Karpas-422 (cell line): ENCODE measurements at regions not wholly inside any gene's neighbourhood (a gene's known extent, or its start where the extent isn't known, plus 50 kb on each side); places are given as distances from the start of the nearest gene placed in this dataset.

Experiments used
- DNase-seq: peaks from one replicate; pipeline ENCODE4 v3.0.0-alpha.2; 2015
- H2AFZ ChIP-seq: fragments of 200-600 bp; sonication (generic); 2 replicates; pipeline ENCODE4 v1.6.1; 2014; ENCODE audit warnings: antibody characterized with exemption, low read length, mixed read lengths
- H3K27ac ChIP-seq: fragments of 200-600 bp; sonication (generic); 2 replicates; pipeline ENCODE4 v1.5.1; 2014; ENCODE audit warnings: mild to moderate bottlenecking, low read length, moderate library complexity
- H3K27me3 ChIP-seq: fragments of 200-600 bp; sonication (generic); 2 replicates; pipeline ENCODE4 v1.6.1; 2014; ENCODE audit warnings: low read length, mixed read lengths
- H3K36me3 ChIP-seq: fragments of 200-600 bp; sonication (generic); 2 replicates; pipeline ENCODE4 v1.6.1; 2014; ENCODE audit warnings: low read length, mixed read lengths; ENCODE audit not compliant: insufficient read depth
- H3K4me1 ChIP-seq: fragments of 200-600 bp; sonication (generic); 2 replicates; pipeline ENCODE4 v1.6.1; 2014; ENCODE audit warnings: mild to moderate bottlenecking, low read length, mixed read lengths
- H3K4me2 ChIP-seq: fragments of 200-600 bp; sonication (generic); 2 replicates; pipeline ENCODE4 v1.6.1; 2014; ENCODE audit warnings: low read length, low read depth, mild to moderate bottlenecking; ENCODE audit not compliant: poor library complexity, severe bottlenecking
- H3K4me3 ChIP-seq: fragments of 200-600 bp; sonication (generic); 2 replicates; pipeline ENCODE4 v1.5.1; 2014; ENCODE audit warnings: mild to moderate bottlenecking, antibody characterized with exemption, low read length, mixed read lengths
- H3K79me2 ChIP-seq: fragments of 200-600 bp; sonication (generic); 2 replicates; pipeline ENCODE4 v1.6.1; 2014; ENCODE audit warnings: mild to moderate bottlenecking, low read length, mixed read lengths
- H3K9ac ChIP-seq: fragments of 200-600 bp; sonication (generic); 2 replicates; pipeline ENCODE4 v1.6.0; 2014; ENCODE audit warnings: low read length
- H3K9me2 ChIP-seq: fragments of 200-600 bp; sonication (generic), shearing (Covaris generic); replicated peaks from 2 replicates; pipeline ENCODE4 v1.6.0; 2014; ENCODE audit warnings: mild to moderate bottlenecking, low read length, moderate library complexity; ENCODE audit not compliant: insufficient read depth
- H3K9me3 ChIP-seq: fragments of 300-700, 200-600 bp; sonication (generic); 2 replicates; pipeline ENCODE4 v1.6.1; 2014; ENCODE audit warnings: low read length, mixed read lengths
- H4K20me1 ChIP-seq: fragments of 200-600 bp; sonication (generic); 2 replicates; pipeline ENCODE4 v1.6.1; 2014; ENCODE audit warnings: mild to moderate bottlenecking, antibody characterized with exemption, low read length, low read depth; ENCODE audit not compliant: insufficient read depth

- no peaks in the 10 kb centered on the region for H3K4me1 ChIP-seq
- H3K9me2 ChIP-seq: no peaks in the 10 kb centered on the region
- H3K4me2 ChIP-seq: no peak overlapping the region
- H2AFZ ChIP-seq: no peak overlapping the region
- no peak overlapping the region for H3K9ac ChIP-seq
- no peak overlapping the region for H3K27ac ChIP-seq
- H4K20me1 ChIP-seq: no peaks in the 10 kb centered on the region
- H3K27me3 ChIP-seq: no peaks in the 10 kb centered on the region
- DNase-seq: no peak
- no peaks in the 10 kb centered on the region for H3K36me3 ChIP-seq
- no peaks in the 10 kb centered on the region for H3K9me3 ChIP-seq
- no peaks in the 10 kb centered on the region for H3K79me2 ChIP-seq
- H3K4me3 ChIP-seq: no peak overlapping the region
These were observed 218.0 kb downstream of the ZBBX start for GRCh38 chr3:167162083-167162482.

GRCh38 chr3:167160781-167161180, 219.3 kb downstream of the ZBBX start:
- no peak for DNase-seq
- H3K27ac ChIP-seq: no peak overlapping the region
- no peaks in the 10 kb centered on the region for H3K9me2 ChIP-seq
- no peaks in the 10 kb centered on the region for H3K27me3 ChIP-seq
- no peaks in the 10 kb centered on the region for H3K79me2 ChIP-seq
- no peaks in the 10 kb centered on the region for H3K4me1 ChIP-seq
- H3K36me3 ChIP-seq: no peaks in the 10 kb centered on the region
- no peak overlapping the region for H2AFZ ChIP-seq
- H3K9ac ChIP-seq: no peak overlapping the region
- H3K4me3 ChIP-seq: no peak overlapping the region
- 0 out of 2 replicates have a peak, but pooled peaks cover 3% of the 10 kb centered on the region for H3K9me3 ChIP-seq
- no peaks in the 10 kb centered on the region for H4K20me1 ChIP-seq
- H3K4me2 ChIP-seq: no peak overlapping the region

- no peak overlapping the region for H3K9ac ChIP-seq
- 0 out of 2 replicates have a peak, but pooled peaks cover 3% of the 10 kb centered on the region for H3K9me3 ChIP-seq
- no peaks in the 10 kb centered on the region for H3K27me3 ChIP-seq
- no peaks in the 10 kb centered on the region for H3K36me3 ChIP-seq
- DNase-seq: no peak
- no peaks in the 10 kb centered on the region for H3K4me1 ChIP-seq
- H2AFZ ChIP-seq: no peak overlapping the region
- H3K79me2 ChIP-seq: no peaks in the 10 kb centered on the region
- H3K4me2 ChIP-seq: no peak overlapping the region
- H3K4me3 ChIP-seq: no peak overlapping the region
- H4K20me1 ChIP-seq: no peaks in the 10 kb centered on the region
- H3K9me2 ChIP-seq: no peaks in the 10 kb centered on the region
- H3K27ac ChIP-seq: no peak overlapping the region
These were observed 228.5 kb downstream of the ZBBX start for GRCh38 chr3:167151636-167152035.

- H4K20me1 ChIP-seq: no peaks in the 10 kb centered on the region
- no peaks in the 10 kb centered on the region for H3K27me3 ChIP-seq
- no peaks in the 10 kb centered on the region for H3K9me3 ChIP-seq
- H2AFZ ChIP-seq: no peak overlapping the region
- no peak overlapping the region for H3K4me3 ChIP-seq
- H3K27ac ChIP-seq: no peak overlapping the region
- H3K4me1 ChIP-seq: no peaks in the 10 kb centered on the region
- H3K9ac ChIP-seq: no peak overlapping the region
- DNase-seq: no peak
- H3K4me2 ChIP-seq: no peak overlapping the region
- H3K79me2 ChIP-seq: no peaks in the 10 kb centered on the region
- 0 out of 2 replicates have a peak, but pooled peaks cover under 1% of the 10 kb centered on the region for H3K9me2 ChIP-seq
- no peaks in the 10 kb centered on the region for H3K36me3 ChIP-seq
These were observed 232.0 kb downstream of the ZBBX start for GRCh38 chr3:167148136-167148535.

- H3K9me2 ChIP-seq: 0 out of 2 replicates have a peak, but pooled peaks cover 3% of the 10 kb centered on the region
- no peak overlapping the region for H2AFZ ChIP-seq
- no peak overlapping the region for H3K27ac ChIP-seq
- H3K27me3 ChIP-seq: no peaks in the 10 kb centered on the region
- H3K4me2 ChIP-seq: no peak overlapping the region
- H4K20me1 ChIP-seq: no peaks in the 10 kb centered on the region
- no peaks in the 10 kb centered on the region for H3K36me3 ChIP-seq
- H3K4me1 ChIP-seq: no peaks in the 10 kb centered on the region
- no peak for DNase-seq
- H3K79me2 ChIP-seq: no peaks in the 10 kb centered on the region
- no peaks in the 10 kb centered on the region for H3K9me3 ChIP-seq
- H3K4me3 ChIP-seq: no peak overlapping the region
- H3K9ac ChIP-seq: no peak overlapping the region
These were observed 233.2 kb downstream of the ZBBX start for GRCh38 chr3:167146911-167147310.

- Histone ChIP-seq H3K36me3 (no peaks in the 10 kb centered on the region), H2AFZ (no peak overlapping the region), H3K4me3 (no peak overlapping the region), H3K9me2 (0 out of 2 replicates have a peak, but pooled peaks cover 4% of the 10 kb centered on the region), H3K27me3 (no peaks in the 10 kb centered on the region), H3K79me2 (no peaks in the 10 kb centered on the region), H3K9ac (no peak overlapping the region), H4K20me1 (no peaks in the 10 kb centered on the region), H3K9me3 (no peaks in the 10 kb centered on the region), H3K4me1 (no peaks in the 10 kb centered on the region), H3K4me2 (no peak overlapping the region), H3K27ac (no peak overlapping the region)
- DNase-seq: no peak
These were observed 254.3 kb downstream of the ZBBX start for GRCh38 chr3:167125612-167126407.

GRCh38 chr3:167120828-167121227, 259.3 kb downstream of the ZBBX start:
- H2AFZ ChIP-seq: no peak overlapping the region

GRCh38 chr3:167116120-167116922, 263.8 kb downstream of the ZBBX start:
- Histone ChIP-seq H2AFZ (no peak overlapping the region), H3K9ac (no peak overlapping the region), H3K9me3 (no peaks in the 10 kb centered on the region), H3K9me2 (no peaks in the 10 kb centered on the region), H3K27ac (no peak overlapping the region), H3K4me2 (no peak overlapping the region), H3K4me1 (no peaks in the 10 kb centered on the region), H3K4me3 (no peak overlapping the region), H3K79me2 (no peaks in the 10 kb centered on the region), H3K27me3 (no peaks in the 10 kb centered on the region), H4K20me1 (no peaks in the 10 kb centered on the region), H3K36me3 (no peaks in the 10 kb centered on the region)
- DNase-seq: no peak

More at GRCh38 chr3:167120828-167121227, 259.3 kb downstream of the ZBBX start:
- Histone ChIP-seq H3K79me2 (no peaks in the 10 kb centered on the region), H4K20me1 (no peaks in the 10 kb centered on the region), H3K9me3 (no peaks in the 10 kb centered on the region), H3K9ac (no peak overlapping the region), H3K27ac (no peak overlapping the region), H3K4me3 (no peak overlapping the region), H3K36me3 (no peaks in the 10 kb centered on the region), H3K4me2 (no peak overlapping the region), H3K4me1 (no peaks in the 10 kb centered on the region), H3K9me2 (no peaks in the 10 kb centered on the region), H3K27me3 (no peaks in the 10 kb centered on the region)
- no peak for DNase-seq
